OCI-LY1 (cell line): ENCODE measurements at regions not wholly inside any gene's neighbourhood (a gene's known extent, or its start where the extent isn't known, plus 50 kb on each side); places are given as distances from the start of the nearest gene placed in this dataset.

Experiments
- H2AFZ ChIP-seq: fragments of 200-600 bp; sonication (generic), shearing (Covaris generic); 2 replicates; pipeline ENCODE4 v1.6.0; 2014; ENCODE audit warnings: antibody characterized with exemption, mild to moderate bottlenecking, low read length
- H3F3A ChIP-seq: fragments of 200-600 bp; sonication (generic), shearing (Covaris generic); 2 replicates; pipeline ENCODE4 v1.6.0; 2014; ENCODE audit warnings: mild to moderate bottlenecking, antibody characterized with exemption, low read length, moderate library complexity; ENCODE audit not compliant: insufficient read depth
- H3K27ac ChIP-seq: fragments of 200-600 bp; sonication (generic); 2 replicates; pipeline ENCODE4 v1.5.1; 2014; ENCODE audit warnings: low read length, mixed run types, mild to moderate bottlenecking, low read depth; ENCODE audit not compliant: poor library complexity, severe bottlenecking
- H3K27me3 ChIP-seq: fragments of 200-600 bp; sonication (generic); 2 replicates; pipeline ENCODE4 v1.6.0; 2014; ENCODE audit warnings: antibody characterized with exemption, mild to moderate bottlenecking, low read length, moderate library complexity; ENCODE audit not compliant: insufficient read depth
- H3K36me3 ChIP-seq: fragments of 200-600 bp; sonication (generic); 2 replicates; pipeline ENCODE4 v1.6.1; 2014; ENCODE audit warnings: mild to moderate bottlenecking, antibody characterized with exemption, low read length, moderate library complexity, mixed read lengths; ENCODE audit not compliant: insufficient read depth
- H3K4me1 ChIP-seq: fragments of 200-600 bp; sonication (generic); 2 replicates; pipeline ENCODE4 v1.5.1; 2014; ENCODE audit warnings: mild to moderate bottlenecking, low read length, moderate library complexity; ENCODE audit not compliant: insufficient read depth, severe bottlenecking
- H3K4me2 ChIP-seq: fragments of 200-600 bp; sonication (generic), shearing (Covaris generic); 2 replicates; pipeline ENCODE4 v1.6.1; 2014; ENCODE audit warnings: low read length
- H3K4me3 ChIP-seq: fragments of 200-600 bp; sonication (generic); 2 replicates; pipeline ENCODE4 v1.5.1; 2014; ENCODE audit warnings: low read length, low read depth, mild to moderate bottlenecking, mixed read lengths; ENCODE audit not compliant: poor library complexity, severe bottlenecking
- H3K79me2 ChIP-seq: fragments of 200-600 bp; shearing (Covaris generic); 2 replicates; pipeline ENCODE4 v1.6.1; 2016; ENCODE audit warnings: mixed run types, low read length, mixed read lengths; ENCODE audit not compliant: insufficient read depth
- H3K9ac ChIP-seq: fragments of 200-600 bp; sonication (generic), shearing (Covaris generic); 2 replicates; pipeline ENCODE4 v1.6.1; 2014; ENCODE audit warnings: mild to moderate bottlenecking, low read length, mixed read lengths
- H3K9me2 ChIP-seq: fragments of 200-600 bp; sonication (generic), shearing (Covaris generic); 2 replicates; pipeline ENCODE4 v1.6.1; 2014; ENCODE audit warnings: low read depth, mild to moderate bottlenecking, low read length, mixed read lengths
- H3K9me3 ChIP-seq: fragments of 200-600 bp; shearing (Covaris generic); 2 replicates; pipeline ENCODE4 v1.6.1; 2014; ENCODE audit warnings: low read length, mixed read lengths
- H4K20me1 ChIP-seq: fragments of 200-600 bp; sonication (generic), shearing (Covaris generic); 2 replicates; pipeline ENCODE4 v1.6.0; 2016; ENCODE audit warnings: mild to moderate bottlenecking, low read length; ENCODE audit not compliant: insufficient read depth
- EZH2 ChIP-seq: fragments of 200-600 bp; sonication (generic), shearing (Covaris generic); IDR thresholded peaks from 2 replicates; pipeline ENCODE4 v1.8.0; 2017; ENCODE audit warnings: borderline replicate concordance, mixed run types, mild to moderate bottlenecking, antibody characterized with exemption, low read length, moderate library complexity, mixed read lengths
- TF ChIP-seq, protein P1 (sequence below): fragments of 200-600 bp; sonication (generic), shearing (Covaris generic); IDR thresholded peaks from 2 replicates; pipeline ENCODE4 v1.5.1; 2017; ENCODE audit warnings: mild to moderate bottlenecking, antibody characterized with exemption, low read length, moderate library complexity, mixed read lengths

DNA sequence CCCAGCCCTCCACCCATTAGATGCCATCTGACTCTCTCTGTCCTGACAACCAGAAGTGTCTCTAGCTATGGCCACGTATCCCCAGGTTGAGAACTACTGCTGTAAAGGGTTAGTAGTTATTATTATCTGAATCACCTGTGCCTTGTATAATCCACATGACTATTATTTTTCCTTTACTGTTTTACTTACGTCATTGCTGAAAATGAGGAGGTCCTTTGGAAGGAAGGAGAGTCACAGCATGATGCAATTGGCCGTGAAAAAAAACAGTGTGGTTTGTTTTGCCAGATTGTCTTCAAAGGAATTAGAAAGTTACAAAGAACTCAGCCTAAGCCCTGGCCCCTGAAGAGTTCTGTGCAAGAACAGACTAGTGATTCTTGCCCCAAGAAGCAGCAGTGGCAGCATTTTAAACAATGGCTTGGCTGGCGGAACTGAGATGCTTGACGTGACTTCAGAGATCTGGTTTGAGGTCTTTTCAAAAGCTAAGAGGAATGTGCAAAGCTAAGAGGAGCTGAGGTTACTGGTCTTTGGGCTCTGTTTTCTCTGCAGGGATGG lies 413.3 kb upstream of the EEF2KMT start:
- no peak overlapping the region for H3K27ac ChIP-seq
- H3K4me1 ChIP-seq = no peaks in the 10 kb centered on the region
- TF ChIP-seq EZH2 = no peak
- TF ChIP-seq, protein P1, sequence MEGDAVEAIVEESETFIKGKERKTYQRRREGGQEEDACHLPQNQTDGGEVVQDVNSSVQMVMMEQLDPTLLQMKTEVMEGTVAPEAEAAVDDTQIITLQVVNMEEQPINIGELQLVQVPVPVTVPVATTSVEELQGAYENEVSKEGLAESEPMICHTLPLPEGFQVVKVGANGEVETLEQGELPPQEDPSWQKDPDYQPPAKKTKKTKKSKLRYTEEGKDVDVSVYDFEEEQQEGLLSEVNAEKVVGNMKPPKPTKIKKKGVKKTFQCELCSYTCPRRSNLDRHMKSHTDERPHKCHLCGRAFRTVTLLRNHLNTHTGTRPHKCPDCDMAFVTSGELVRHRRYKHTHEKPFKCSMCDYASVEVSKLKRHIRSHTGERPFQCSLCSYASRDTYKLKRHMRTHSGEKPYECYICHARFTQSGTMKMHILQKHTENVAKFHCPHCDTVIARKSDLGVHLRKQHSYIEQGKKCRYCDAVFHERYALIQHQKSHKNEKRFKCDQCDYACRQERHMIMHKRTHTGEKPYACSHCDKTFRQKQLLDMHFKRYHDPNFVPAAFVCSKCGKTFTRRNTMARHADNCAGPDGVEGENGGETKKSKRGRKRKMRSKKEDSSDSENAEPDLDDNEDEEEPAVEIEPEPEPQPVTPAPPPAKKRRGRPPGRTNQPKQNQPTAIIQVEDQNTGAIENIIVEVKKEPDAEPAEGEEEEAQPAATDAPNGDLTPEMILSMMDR = no peak
- no peak overlapping the region for H3K9ac ChIP-seq
- H3K4me3 ChIP-seq = no peak overlapping the region
- H3K79me2 ChIP-seq = no peaks in the 10 kb centered on the region
- no peaks in the 10 kb centered on the region for H3K36me3 ChIP-seq
- H3K4me2 ChIP-seq = no peak overlapping the region
- no peaks in the 10 kb centered on the region for H3K9me2 ChIP-seq
- H4K20me1 ChIP-seq = no peaks in the 10 kb centered on the region
- no peaks in the 10 kb centered on the region for H3F3A ChIP-seq
- H3K9me3 ChIP-seq = no peaks in the 10 kb centered on the region
- H3K27me3 ChIP-seq = no peaks in the 10 kb centered on the region
- no peak overlapping the region for H2AFZ ChIP-seq

DNA sequence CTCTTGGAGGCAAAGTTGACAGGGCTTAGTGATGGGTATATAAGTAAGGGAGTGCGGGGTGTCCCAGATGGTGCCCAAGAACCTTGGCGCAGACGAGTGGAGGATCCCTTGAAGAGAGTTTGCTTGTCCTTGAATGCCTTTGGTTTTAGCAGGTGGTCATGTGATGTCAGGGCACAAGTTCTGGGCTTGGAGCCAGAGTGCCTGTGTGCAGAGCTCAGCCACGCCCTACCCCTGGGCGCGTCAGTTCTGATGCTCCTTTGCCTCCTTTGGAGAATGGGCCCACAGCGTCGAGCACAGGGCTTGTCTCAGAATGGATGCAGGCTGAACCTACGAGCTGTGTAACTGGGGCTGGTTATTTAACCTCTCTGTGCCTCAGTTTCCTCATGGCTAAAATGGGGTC lies 412.2 kb upstream of the EEF2KMT start:
- Histone ChIP-seq H3K27me3 (no peaks in the 10 kb centered on the region), H4K20me1 (no peaks in the 10 kb centered on the region), H3F3A (no peaks in the 10 kb centered on the region), H2AFZ (no peak overlapping the region), H3K79me2 (no peaks in the 10 kb centered on the region), H3K9me2 (no peaks in the 10 kb centered on the region), H3K27ac (no peak overlapping the region), H3K36me3 (no peaks in the 10 kb centered on the region), H3K4me1 (no peaks in the 10 kb centered on the region), H3K9ac (no peak overlapping the region), H3K9me3 (no peaks in the 10 kb centered on the region), H3K4me2 (no peak overlapping the region), H3K4me3 (no peak overlapping the region)
- TF ChIP-seq, protein P1 = no peak
- TF ChIP-seq EZH2 = no peak

DNA sequence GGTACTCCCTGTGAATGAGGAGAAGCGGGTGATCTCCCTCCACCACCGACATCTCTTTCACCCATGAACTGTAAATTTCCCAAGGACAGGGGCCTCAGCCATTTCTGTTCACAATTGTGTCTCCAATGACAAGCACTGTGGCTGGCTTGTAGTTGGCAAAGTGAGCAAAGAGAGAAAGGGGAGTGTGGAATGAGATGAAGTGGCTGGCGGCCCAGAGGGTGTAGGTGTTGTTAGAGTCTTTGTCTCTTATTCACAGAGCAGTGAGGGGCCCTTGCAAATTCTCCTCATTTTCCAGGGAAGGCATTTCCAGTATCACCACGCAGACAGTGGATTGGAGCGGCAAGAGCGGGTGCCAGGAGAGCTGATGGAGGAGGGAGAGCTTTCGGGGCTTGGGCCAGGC lies 411.7 kb upstream of the EEF2KMT start:
- Histone ChIP-seq H3K36me3 (no peaks in the 10 kb centered on the region), H3K9me2 (no peaks in the 10 kb centered on the region), H3K4me3 (no peak overlapping the region), H4K20me1 (no peaks in the 10 kb centered on the region), H3K27me3 (no peaks in the 10 kb centered on the region), H3K79me2 (no peaks in the 10 kb centered on the region), H3F3A (no peaks in the 10 kb centered on the region), H3K4me1 (no peaks in the 10 kb centered on the region), H3K4me2 (no peak overlapping the region), H3K27ac (no peak overlapping the region), H3K9ac (no peak overlapping the region), H3K9me3 (no peaks in the 10 kb centered on the region), H2AFZ (no peak overlapping the region)
- TF ChIP-seq EZH2 = no peak
- TF ChIP-seq, protein P1 = no peak
